OCI-LY1 (cell line): ENCODE measurements at regions not wholly inside any gene's neighbourhood (a gene's known extent, or its start where the extent isn't known, plus 50 kb on each side); places are given as distances from the start of the nearest gene placed in this dataset.

Experiments used
- H2AFZ ChIP-seq: fragments of 200-600 bp; sonication (generic), shearing (Covaris generic); 2 replicates; pipeline ENCODE4 v1.6.0; 2014; ENCODE audit warnings: antibody characterized with exemption, mild to moderate bottlenecking, low read length
- H3F3A ChIP-seq: fragments of 200-600 bp; sonication (generic), shearing (Covaris generic); 2 replicates; pipeline ENCODE4 v1.6.0; 2014; ENCODE audit warnings: mild to moderate bottlenecking, antibody characterized with exemption, low read length, moderate library complexity; ENCODE audit not compliant: insufficient read depth
- H3K27ac ChIP-seq: fragments of 200-600 bp; sonication (generic); 2 replicates; pipeline ENCODE4 v1.5.1; 2014; ENCODE audit warnings: low read length, mixed run types, mild to moderate bottlenecking, low read depth; ENCODE audit not compliant: poor library complexity, severe bottlenecking
- H3K27me3 ChIP-seq: fragments of 200-600 bp; sonication (generic); 2 replicates; pipeline ENCODE4 v1.6.0; 2014; ENCODE audit warnings: antibody characterized with exemption, mild to moderate bottlenecking, low read length, moderate library complexity; ENCODE audit not compliant: insufficient read depth
- H3K36me3 ChIP-seq: fragments of 200-600 bp; sonication (generic); 2 replicates; pipeline ENCODE4 v1.6.1; 2014; ENCODE audit warnings: mild to moderate bottlenecking, antibody characterized with exemption, low read length, moderate library complexity, mixed read lengths; ENCODE audit not compliant: insufficient read depth
- H3K4me1 ChIP-seq: fragments of 200-600 bp; sonication (generic); 2 replicates; pipeline ENCODE4 v1.5.1; 2014; ENCODE audit warnings: mild to moderate bottlenecking, low read length, moderate library complexity; ENCODE audit not compliant: insufficient read depth, severe bottlenecking
- H3K4me2 ChIP-seq: fragments of 200-600 bp; sonication (generic), shearing (Covaris generic); 2 replicates; pipeline ENCODE4 v1.6.1; 2014; ENCODE audit warnings: low read length
- H3K4me3 ChIP-seq: fragments of 200-600 bp; sonication (generic); 2 replicates; pipeline ENCODE4 v1.5.1; 2014; ENCODE audit warnings: low read length, low read depth, mild to moderate bottlenecking, mixed read lengths; ENCODE audit not compliant: poor library complexity, severe bottlenecking
- H3K79me2 ChIP-seq: fragments of 200-600 bp; shearing (Covaris generic); 2 replicates; pipeline ENCODE4 v1.6.1; 2016; ENCODE audit warnings: mixed run types, low read length, mixed read lengths; ENCODE audit not compliant: insufficient read depth
- H3K9ac ChIP-seq: fragments of 200-600 bp; sonication (generic), shearing (Covaris generic); 2 replicates; pipeline ENCODE4 v1.6.1; 2014; ENCODE audit warnings: mild to moderate bottlenecking, low read length, mixed read lengths
- H3K9me2 ChIP-seq: fragments of 200-600 bp; sonication (generic), shearing (Covaris generic); 2 replicates; pipeline ENCODE4 v1.6.1; 2014; ENCODE audit warnings: low read depth, mild to moderate bottlenecking, low read length, mixed read lengths
- H3K9me3 ChIP-seq: fragments of 200-600 bp; shearing (Covaris generic); 2 replicates; pipeline ENCODE4 v1.6.1; 2014; ENCODE audit warnings: low read length, mixed read lengths
- H4K20me1 ChIP-seq: fragments of 200-600 bp; sonication (generic), shearing (Covaris generic); 2 replicates; pipeline ENCODE4 v1.6.0; 2016; ENCODE audit warnings: mild to moderate bottlenecking, low read length; ENCODE audit not compliant: insufficient read depth
- EZH2 ChIP-seq: fragments of 200-600 bp; sonication (generic), shearing (Covaris generic); IDR thresholded peaks from 2 replicates; pipeline ENCODE4 v1.8.0; 2017; ENCODE audit warnings: borderline replicate concordance, mixed run types, mild to moderate bottlenecking, antibody characterized with exemption, low read length, moderate library complexity, mixed read lengths
- TF ChIP-seq, protein P1 (sequence below): fragments of 200-600 bp; sonication (generic), shearing (Covaris generic); IDR thresholded peaks from 2 replicates; pipeline ENCODE4 v1.5.1; 2017; ENCODE audit warnings: mild to moderate bottlenecking, antibody characterized with exemption, low read length, moderate library complexity, mixed read lengths

- no peak for TF ChIP-seq EZH2
- TF ChIP-seq, protein P1, sequence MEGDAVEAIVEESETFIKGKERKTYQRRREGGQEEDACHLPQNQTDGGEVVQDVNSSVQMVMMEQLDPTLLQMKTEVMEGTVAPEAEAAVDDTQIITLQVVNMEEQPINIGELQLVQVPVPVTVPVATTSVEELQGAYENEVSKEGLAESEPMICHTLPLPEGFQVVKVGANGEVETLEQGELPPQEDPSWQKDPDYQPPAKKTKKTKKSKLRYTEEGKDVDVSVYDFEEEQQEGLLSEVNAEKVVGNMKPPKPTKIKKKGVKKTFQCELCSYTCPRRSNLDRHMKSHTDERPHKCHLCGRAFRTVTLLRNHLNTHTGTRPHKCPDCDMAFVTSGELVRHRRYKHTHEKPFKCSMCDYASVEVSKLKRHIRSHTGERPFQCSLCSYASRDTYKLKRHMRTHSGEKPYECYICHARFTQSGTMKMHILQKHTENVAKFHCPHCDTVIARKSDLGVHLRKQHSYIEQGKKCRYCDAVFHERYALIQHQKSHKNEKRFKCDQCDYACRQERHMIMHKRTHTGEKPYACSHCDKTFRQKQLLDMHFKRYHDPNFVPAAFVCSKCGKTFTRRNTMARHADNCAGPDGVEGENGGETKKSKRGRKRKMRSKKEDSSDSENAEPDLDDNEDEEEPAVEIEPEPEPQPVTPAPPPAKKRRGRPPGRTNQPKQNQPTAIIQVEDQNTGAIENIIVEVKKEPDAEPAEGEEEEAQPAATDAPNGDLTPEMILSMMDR = no peak
- no peak overlapping the region for H3K4me3 ChIP-seq
- H4K20me1 ChIP-seq = no peaks in the 10 kb centered on the region
- H3K9me2 ChIP-seq = no peaks in the 10 kb centered on the region
- no peaks in the 10 kb centered on the region for H3K4me1 ChIP-seq
- no peak overlapping the region for H3K27ac ChIP-seq
- no peak overlapping the region for H3K9ac ChIP-seq
- no peaks in the 10 kb centered on the region for H3K36me3 ChIP-seq
- H3K4me2 ChIP-seq = no peak overlapping the region
- H3K27me3 ChIP-seq = no peaks in the 10 kb centered on the region
- H3K9me3 ChIP-seq = no peaks in the 10 kb centered on the region
- H3F3A ChIP-seq = no peaks in the 10 kb centered on the region
- H3K79me2 ChIP-seq = no peaks in the 10 kb centered on the region
- no peak overlapping the region for H2AFZ ChIP-seq
Observed at GRCh38 chr15:31597466-31597865, 270.8 kb downstream of the KLF13 start.

DNA sequence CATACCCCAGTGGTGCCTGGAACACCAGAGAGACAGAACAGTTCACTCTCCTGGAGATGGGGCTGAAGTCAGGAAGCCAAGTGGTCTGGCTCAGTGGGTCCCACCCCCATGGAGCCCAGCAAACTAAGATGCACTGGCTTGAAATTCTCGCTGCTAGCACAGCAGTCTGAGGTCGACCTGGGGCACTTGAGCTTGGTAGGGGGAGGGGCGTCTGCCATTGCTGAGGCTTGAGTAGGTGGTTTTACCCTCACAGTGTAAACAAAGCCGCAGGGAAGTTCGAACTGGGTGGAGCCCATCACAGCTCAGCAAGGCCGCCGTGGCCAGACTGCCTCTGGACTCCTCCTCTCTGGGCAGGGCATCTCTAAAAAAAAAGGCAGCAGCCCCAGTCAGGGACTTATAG, 272.0 kb downstream of the KLF13 start:
- no peaks in the 10 kb centered on the region for H3F3A ChIP-seq
- H3K79me2 ChIP-seq = no peaks in the 10 kb centered on the region
- no peak overlapping the region for H3K27ac ChIP-seq
- no peaks in the 10 kb centered on the region for H3K36me3 ChIP-seq
- no peaks in the 10 kb centered on the region for H4K20me1 ChIP-seq
- no peak for TF ChIP-seq EZH2
- H3K9me2 ChIP-seq = no peaks in the 10 kb centered on the region
- H3K9ac ChIP-seq = no peak overlapping the region
- H2AFZ ChIP-seq = no peak overlapping the region
- H3K4me3 ChIP-seq = no peak overlapping the region
- H3K9me3 ChIP-seq = no peaks in the 10 kb centered on the region
- H3K4me2 ChIP-seq = no peak overlapping the region
- H3K4me1 ChIP-seq = no peaks in the 10 kb centered on the region
- no peaks in the 10 kb centered on the region for H3K27me3 ChIP-seq

- no peaks in the 10 kb centered on the region for H3K9me3 ChIP-seq
- H3K79me2 ChIP-seq = no peaks in the 10 kb centered on the region
- H3K4me1 ChIP-seq = no peaks in the 10 kb centered on the region
- no peak overlapping the region for H2AFZ ChIP-seq
- H3K4me2 ChIP-seq = no peak overlapping the region
- no peak overlapping the region for H3K9ac ChIP-seq
- no peak overlapping the region for H3K27ac ChIP-seq
- no peaks in the 10 kb centered on the region for H3K9me2 ChIP-seq
- no peak overlapping the region for H3K4me3 ChIP-seq
- H3K27me3 ChIP-seq = no peaks in the 10 kb centered on the region
- H4K20me1 ChIP-seq = no peaks in the 10 kb centered on the region
- TF ChIP-seq, protein P1 = peak; percentile 46; the same call in 1 of the 2 replicates
- no peak for TF ChIP-seq EZH2
- H3F3A ChIP-seq = no peaks in the 10 kb centered on the region
- H3K36me3 ChIP-seq = no peaks in the 10 kb centered on the region
Observed at GRCh38 chr15:31605467-31605931, 278.9 kb downstream of the KLF13 start.

DNA sequence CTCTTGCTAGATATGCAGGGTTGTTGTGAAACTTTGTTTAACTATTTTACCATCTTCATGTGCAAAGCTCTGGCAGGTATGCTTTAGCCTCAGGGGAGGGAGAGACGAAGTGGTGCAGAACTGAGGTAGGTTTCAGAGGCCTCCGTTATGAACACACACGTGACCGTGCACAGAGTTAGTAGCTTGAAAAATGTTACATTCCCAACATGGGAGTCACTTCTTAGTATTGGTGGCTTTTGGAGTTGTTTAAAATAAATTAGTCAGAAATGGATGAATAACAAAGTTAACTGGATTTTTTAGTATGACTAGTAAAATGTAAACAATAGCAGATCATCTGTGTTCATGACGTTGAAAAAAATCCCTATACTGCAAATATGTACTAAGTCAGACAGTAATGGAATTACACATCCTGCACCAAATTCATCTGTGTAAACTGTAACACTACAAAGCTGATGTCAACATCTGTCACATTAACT, 279.6 kb downstream of the KLF13 start:
- Histone ChIP-seq H3F3A (no peaks in the 10 kb centered on the region), H3K9ac (no peak overlapping the region), H3K4me3 (no peak overlapping the region), H4K20me1 (no peaks in the 10 kb centered on the region), H3K9me2 (no peaks in the 10 kb centered on the region), H3K36me3 (no peaks in the 10 kb centered on the region), H3K27me3 (no peaks in the 10 kb centered on the region), H3K79me2 (no peaks in the 10 kb centered on the region), H3K9me3 (no peaks in the 10 kb centered on the region), H3K4me1 (no peaks in the 10 kb centered on the region), H3K4me2 (no peak overlapping the region), H2AFZ (no peak overlapping the region), H3K27ac (no peak overlapping the region)
- TF ChIP-seq, protein P1 = no peak
- no peak for TF ChIP-seq EZH2
